Stimulated activated CD4-positive, alpha-beta T cell treated with anti-CD3 and anti-CD28 coated beads, Interleukin-1b, Interleukin-23, amount 100 ng/mL, for 48 hours (primary cell): ENCODE measurements at regions not wholly inside any gene's neighbourhood (a gene's known extent, or its start where the extent isn't known, plus 50 kb on each side); places are given as distances from the start of the nearest gene placed in this dataset.
A peak's percentile ranks its signal among the peaks of the same experiment; 100 is the strongest.

ENCODE experiments used
- DNase-seq: peaks from one replicate; pipeline ENCODE4 v3.0.0-alpha.2; 2020

GRCh38 chr13:33472446-33472845 lies 186.9 kb upstream of the STARD13 start:
- DNase-seq, result no peak

GRCh38 chr13:33479105-33479504 lies 193.6 kb upstream of the STARD13 start:
- DNase-seq, result no peak

- no peak for DNase-seq
These were observed 195.0 kb upstream of the STARD13 start for GRCh38 chr13:33480561-33480960.

- DNase-seq, result no peak
These were observed 197.9 kb upstream of the STARD13 start for GRCh38 chr13:33483471-33483870.

GRCh38 chr13:33485247-33485646 lies 199.7 kb upstream of the STARD13 start:
- no peak for DNase-seq

GRCh38 chr13:33487575-33488243 lies 202.2 kb upstream of the STARD13 start:
- DNase-seq, result no peak

GRCh38 chr13:33489563-33489962 lies 204.0 kb upstream of the STARD13 start:
- no peak for DNase-seq

GRCh38 chr13:33490461-33491327 lies 205.1 kb upstream of the STARD13 start:
- DNase-seq, result no peak

- no peak for DNase-seq
These were observed 208.3 kb upstream of the STARD13 start for GRCh38 chr13:33493672-33494365.

GRCh38 chr13:33494596-33495204 lies 209.1 kb upstream of the STARD13 start:
- DNase-seq, result peak; percentile 2

- no peak for DNase-seq
These were observed 210.8 kb upstream of the STARD13 start for GRCh38 chr13:33496336-33496735.

GRCh38 chr13:33497146-33497845 lies 211.7 kb upstream of the STARD13 start:
- DNase-seq, result no peak

GRCh38 chr13:33508060-33508459 lies 222.5 kb upstream of the STARD13 start:
- no peak for DNase-seq

GRCh38 chr13:33509642-33510229 lies 224.2 kb upstream of the STARD13 start:
- no peak for DNase-seq

- no peak for DNase-seq
These were observed 224.9 kb upstream of the STARD13 start for GRCh38 chr13:33510350-33510970.

- DNase-seq, result no peak
These were observed 227.5 kb upstream of the STARD13 start for GRCh38 chr13:33512880-33513554.

- DNase-seq, result no peak
These were observed 228.8 kb upstream of the STARD13 start for GRCh38 chr13:33514362-33514761.

- DNase-seq, result no peak
These were observed 229.6 kb upstream of the STARD13 start for GRCh38 chr13:33515146-33515545.

GRCh38 chr13:33518452-33518851 lies 232.9 kb upstream of the STARD13 start:
- no peak for DNase-seq

GRCh38 chr13:33519561-33520467 lies 234.3 kb upstream of the STARD13 start:
- DNase-seq, result no peak
